ENCODE measurements at regions not wholly inside any gene's neighbourhood (a gene's known extent, or its start where the extent isn't known, plus 50 kb on each side); places are given as distances from the start of the nearest gene placed in this dataset.

DNA sequence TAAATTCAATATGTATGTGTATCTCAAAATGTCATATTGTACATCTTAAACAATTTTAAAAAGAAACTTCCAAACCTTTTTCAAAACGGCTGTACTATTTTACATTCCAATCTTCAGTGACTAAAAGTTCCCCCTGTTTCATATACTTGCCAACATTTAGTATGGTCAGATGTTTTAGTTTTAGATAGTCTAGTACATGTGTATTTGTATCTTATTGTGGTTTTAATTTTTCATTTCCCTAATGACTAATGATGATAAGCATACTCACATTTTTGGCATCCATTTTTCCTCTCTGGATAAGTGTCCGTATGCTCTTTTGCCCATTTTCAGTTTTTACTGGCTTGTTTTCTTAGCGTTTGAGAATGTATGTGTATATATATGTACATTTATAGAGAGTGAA is 212.2 kb upstream of the MAGEB18 start:
- intact Hi-C loops (cut with micrococcal nuclease) = no loop called here
- H4K20me1 ChIP-seq (replicated peaks; ENCODE audit: control insufficient read depth, insufficient read depth, low read length) = no peaks in the 10 kb centered on the region
- whole genome bisulfite sequencing (ENCODE audit: insufficient coverage, low coverage, missing lambda C conversion rate) = 0% methylated on average over 3 of the region's 3 CpGs
- H2AFZ ChIP-seq (ENCODE audit: low read depth, low read length) = no peak overlapping the region
- no peak for FAIRE-seq
- H3K27ac ChIP-seq (ENCODE audit: extremely low read depth, low read depth, low read length) = no peak overlapping the region
- no TSS peak for BruUV-seq (replicated peaks)
- no peak overlapping the region for H3K9ac ChIP-seq (ENCODE audit: insufficient read depth in 1 of 2, low read depth in 2 of 2, low read length in 2 of 2)
- H3K9me1 ChIP-seq (ENCODE audit: control insufficient read depth, insufficient read depth, low read length) = no peaks in the 10 kb centered on the region
- no peak for ATAC-seq
- no peaks in the 10 kb centered on the region for H3K36me3 ChIP-seq (ENCODE audit: control insufficient read depth, insufficient read depth, low read length)
- TF ChIP-seq ZNF174 (CRISPR knock-in tag; IDR thresholded peaks at IDR 0.05) (no peak), ZNF778 (CRISPR knock-in tag; IDR thresholded peaks at IDR 0.05) (no peak), ZNF76 (CRISPR knock-in tag; IDR thresholded peaks at IDR 0.05; ENCODE audit: borderline replicate concordance) (no peak), YBX1 (IDR thresholded peaks at IDR 0.05) (no peak), MED1 (CRISPR knock-in tag; IDR thresholded peaks at IDR 0.05; ENCODE audit: borderline replicate concordance) (no peak), LARP7 (IDR thresholded peaks at IDR 0.05) (no peak)
- TF ChIP-seq, protein P1, sequence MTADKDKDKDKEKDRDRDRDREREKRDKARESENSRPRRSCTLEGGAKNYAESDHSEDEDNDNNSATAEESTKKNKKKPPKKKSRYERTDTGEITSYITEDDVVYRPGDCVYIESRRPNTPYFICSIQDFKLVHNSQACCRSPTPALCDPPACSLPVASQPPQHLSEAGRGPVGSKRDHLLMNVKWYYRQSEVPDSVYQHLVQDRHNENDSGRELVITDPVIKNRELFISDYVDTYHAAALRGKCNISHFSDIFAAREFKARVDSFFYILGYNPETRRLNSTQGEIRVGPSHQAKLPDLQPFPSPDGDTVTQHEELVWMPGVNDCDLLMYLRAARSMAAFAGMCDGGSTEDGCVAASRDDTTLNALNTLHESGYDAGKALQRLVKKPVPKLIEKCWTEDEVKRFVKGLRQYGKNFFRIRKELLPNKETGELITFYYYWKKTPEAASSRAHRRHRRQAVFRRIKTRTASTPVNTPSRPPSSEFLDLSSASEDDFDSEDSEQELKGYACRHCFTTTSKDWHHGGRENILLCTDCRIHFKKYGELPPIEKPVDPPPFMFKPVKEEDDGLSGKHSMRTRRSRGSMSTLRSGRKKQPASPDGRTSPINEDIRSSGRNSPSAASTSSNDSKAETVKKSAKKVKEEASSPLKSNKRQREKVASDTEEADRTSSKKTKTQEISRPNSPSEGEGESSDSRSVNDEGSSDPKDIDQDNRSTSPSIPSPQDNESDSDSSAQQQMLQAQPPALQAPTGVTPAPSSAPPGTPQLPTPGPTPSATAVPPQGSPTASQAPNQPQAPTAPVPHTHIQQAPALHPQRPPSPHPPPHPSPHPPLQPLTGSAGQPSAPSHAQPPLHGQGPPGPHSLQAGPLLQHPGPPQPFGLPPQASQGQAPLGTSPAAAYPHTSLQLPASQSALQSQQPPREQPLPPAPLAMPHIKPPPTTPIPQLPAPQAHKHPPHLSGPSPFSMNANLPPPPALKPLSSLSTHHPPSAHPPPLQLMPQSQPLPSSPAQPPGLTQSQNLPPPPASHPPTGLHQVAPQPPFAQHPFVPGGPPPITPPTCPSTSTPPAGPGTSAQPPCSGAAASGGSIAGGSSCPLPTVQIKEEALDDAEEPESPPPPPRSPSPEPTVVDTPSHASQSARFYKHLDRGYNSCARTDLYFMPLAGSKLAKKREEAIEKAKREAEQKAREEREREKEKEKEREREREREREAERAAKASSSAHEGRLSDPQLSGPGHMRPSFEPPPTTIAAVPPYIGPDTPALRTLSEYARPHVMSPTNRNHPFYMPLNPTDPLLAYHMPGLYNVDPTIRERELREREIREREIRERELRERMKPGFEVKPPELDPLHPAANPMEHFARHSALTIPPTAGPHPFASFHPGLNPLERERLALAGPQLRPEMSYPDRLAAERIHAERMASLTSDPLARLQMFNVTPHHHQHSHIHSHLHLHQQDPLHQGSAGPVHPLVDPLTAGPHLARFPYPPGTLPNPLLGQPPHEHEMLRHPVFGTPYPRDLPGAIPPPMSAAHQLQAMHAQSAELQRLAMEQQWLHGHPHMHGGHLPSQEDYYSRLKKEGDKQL (CRISPR knock-in tag; IDR thresholded peaks at IDR 0.05; ENCODE audit: borderline replicate concordance) = no peak
- no peak overlapping the region for H3K4me3 ChIP-seq
- POLR2A ChIA-PET = no interaction called here
- no peaks in the 10 kb centered on the region for H3K4me1 ChIP-seq (replicated peaks in 1 of 2; ENCODE audit: control insufficient read depth in 2 of 2, insufficient read depth in 2 of 2, low read length in 2 of 2)
- CTCF ChIA-PET (ENCODE audit: low intra/inter-chr PET ratio) = no interaction called here
- no peaks in the 10 kb centered on the region for H3K9me3 ChIP-seq (replicated peaks; ENCODE audit: control insufficient read depth, insufficient read depth, low read depth, low read length)
- in situ Hi-C loops (cut with MboI) = no loop called here
- DNase-seq (ENCODE audit: extremely low read depth in 1 of 4, low spot score in 3 of 4) = no peak
- no peaks in the 10 kb centered on the region for H3K27me3 ChIP-seq (ENCODE audit: control insufficient read depth in 2 of 2, insufficient read depth in 2 of 2, low read length in 2 of 2)
- no peak overlapping the region for H3K4me2 ChIP-seq (ENCODE audit: insufficient read depth, low read length)
- H3K79me2 ChIP-seq (ENCODE audit: control insufficient read depth, insufficient read depth, low read length) = no peaks in the 10 kb centered on the region

All from K562 (cell line).